ENCODE measurements at regions not wholly inside any gene's neighbourhood (a gene's known extent, or its start where the extent isn't known, plus 50 kb on each side); places are given as distances from the start of the nearest gene placed in this dataset.

GRCh38 chr10:109405338-109405737, 518.0 kb downstream of the XPNPEP1 start:
- no peak for TF ChIP-seq POLR2A (IDR thresholded peaks at IDR 0.05)
- TF ChIP-seq CTCF (IDR thresholded peaks at IDR 0.05 in 8 of 11, conservative IDR thresholded peaks at IDR 0.05 in 3 of 11): no peak
- no peak for TF ChIP-seq POLR2AphosphoS5 (IDR thresholded peaks at IDR 0.05)

Data from spleen (tissue), 7 donors.